Epithelial cell of proximal tubule (primary cell): ENCODE measurements at regions not wholly inside any gene's neighbourhood (a gene's known extent, or its start where the extent isn't known, plus 50 kb on each side); places are given as distances from the start of the nearest gene placed in this dataset.
"Not testable (repeated sequence)": the region's sequence is repeated elsewhere in the genome, so short reads cannot be mapped to it uniquely, and the experiment has no call there.

Experiments
- DNase-seq: peaks from one replicate; pipeline ENCODE4 v3.0.0-alpha.2; 2011; ENCODE audit warnings: low read depth
- H3K4me3 ChIP-seq: 2 replicates; pipeline ENCODE4 v1.5.1; 2011; ENCODE audit warnings: low read depth, mild to moderate bottlenecking, low read length
- CTCF ChIP-seq: conservative IDR thresholded peaks from 2 replicates; pipeline ENCODE4 v1.5.1; 2012; ENCODE audit warnings: low read depth, mild to moderate bottlenecking, low read length

- no peak for TF ChIP-seq CTCF
- DNase-seq: no peak
Measured at GRCh38 chr4:117560329-117560728, 474.0 kb upstream of the NDST3 start.

GRCh38 chr4:117574085-117574484, 460.2 kb upstream of the NDST3 start:
- no peak for DNase-seq
- TF ChIP-seq CTCF: no peak
- H3K4me3 ChIP-seq: no peak overlapping the region

More at GRCh38 chr4:117560329-117560728, 474.0 kb upstream of the NDST3 start:
- no peak overlapping the region for H3K4me3 ChIP-seq

- no peak for DNase-seq
- H3K4me3 ChIP-seq: no peak overlapping the region
- no peak for TF ChIP-seq CTCF
Measured at GRCh38 chr4:117575850-117576249, 458.4 kb upstream of the NDST3 start.

- TF ChIP-seq CTCF: no peak
- DNase-seq: no peak
- H3K4me3 ChIP-seq: no peak overlapping the region
Measured at GRCh38 chr4:117577686-117578311, 456.5 kb upstream of the NDST3 start.

GRCh38 chr4:117588771-117589170, 445.5 kb upstream of the NDST3 start:
- no peak for TF ChIP-seq CTCF
- no peak overlapping the region for H3K4me3 ChIP-seq
- no peak for DNase-seq

- TF ChIP-seq CTCF: no peak
- DNase-seq: no peak
- no peak overlapping the region for H3K4me3 ChIP-seq
Measured at GRCh38 chr4:117596917-117597480, 437.3 kb upstream of the NDST3 start.

- H3K4me3 ChIP-seq, DNase-seq: not testable (repeated sequence)
Measured at GRCh38 chr4:117599393-117599792, 434.9 kb upstream of the NDST3 start.

- DNase-seq, H3K4me3 ChIP-seq: not testable (repeated sequence)
Measured at GRCh38 chr4:117600936-117601335, 433.4 kb upstream of the NDST3 start.
